ENCODE measurements at regions not wholly inside any gene's neighbourhood (a gene's known extent, or its start where the extent isn't known, plus 50 kb on each side); places are given as distances from the start of the nearest gene placed in this dataset.

DNA sequence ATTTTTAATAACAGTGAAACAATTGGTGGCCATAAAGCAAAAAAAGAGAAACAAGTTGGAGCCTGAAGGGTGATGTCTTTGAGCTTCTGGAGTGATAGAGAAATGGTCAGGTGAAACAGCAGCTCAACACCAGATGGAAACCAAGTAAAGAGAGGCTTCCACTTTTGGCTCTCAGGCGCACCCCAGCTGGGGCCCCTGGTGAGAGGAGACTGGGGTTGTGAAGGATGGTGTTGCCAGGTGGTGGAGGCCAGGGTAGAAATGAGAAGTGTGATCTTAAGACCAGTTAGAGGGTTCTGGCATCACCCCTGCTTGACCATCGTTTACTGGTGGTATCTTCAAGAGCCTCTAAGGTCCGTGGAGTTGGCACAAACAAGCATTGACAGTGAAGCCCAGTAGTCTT is 126.0 kb upstream of the AKIRIN2 start:
- no peak for DNase-seq (ENCODE audit: low read depth)
- no peak overlapping the region for H3K4me3 ChIP-seq (ENCODE audit: low read depth, low read length)
- no peak for TF ChIP-seq CTCF (IDR thresholded peaks at IDR 0.05; ENCODE audit: insufficient read depth, low read length)

- H3K4me3 ChIP-seq (ENCODE audit: low read depth, low read length), result no peak overlapping the region
- no peak for TF ChIP-seq CTCF (IDR thresholded peaks at IDR 0.05; ENCODE audit: insufficient read depth, low read length)
- DNase-seq (ENCODE audit: low read depth), result no peak
These were observed 125.3 kb upstream of the AKIRIN2 start for GRCh38 chr6:87827346-87827745.

GRCh38 chr6:87826424-87826823 is 124.4 kb upstream of the AKIRIN2 start:
- H3K4me3 ChIP-seq (ENCODE audit: low read depth, low read length), result no peak overlapping the region
- no peak for TF ChIP-seq CTCF (IDR thresholded peaks at IDR 0.05; ENCODE audit: insufficient read depth, low read length)
- no peak for DNase-seq (ENCODE audit: low read depth)

DNA sequence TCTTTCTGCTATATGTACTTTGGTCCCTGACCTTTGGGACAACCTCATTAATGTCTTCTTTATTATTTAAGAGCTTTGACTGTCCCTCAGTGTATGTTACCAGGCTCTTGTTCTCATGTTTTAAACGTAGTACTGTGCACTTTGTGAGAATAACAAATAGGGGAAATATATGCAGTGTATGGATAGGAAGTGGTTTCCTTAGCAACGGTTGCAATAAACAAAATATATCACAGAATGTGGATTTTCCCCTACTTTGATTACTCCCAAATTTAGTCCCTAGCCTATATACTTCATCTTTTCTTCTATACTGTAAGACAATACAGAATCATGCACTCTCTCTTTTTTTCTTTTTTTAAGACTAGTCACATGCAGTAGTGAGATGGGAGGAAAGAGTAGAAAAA is 123.8 kb upstream of the AKIRIN2 start:
- no peak overlapping the region for H3K4me3 ChIP-seq (ENCODE audit: low read depth, low read length)
- no peak for DNase-seq (ENCODE audit: low read depth)
- no peak for TF ChIP-seq CTCF (IDR thresholded peaks at IDR 0.05; ENCODE audit: insufficient read depth, low read length)

GRCh38 chr6:87824958-87825491 is 123.0 kb upstream of the AKIRIN2 start:
- TF ChIP-seq CTCF (IDR thresholded peaks at IDR 0.05; ENCODE audit: insufficient read depth, low read length), result no peak
- DNase-seq (ENCODE audit: low read depth), result no peak
- H3K4me3 ChIP-seq (ENCODE audit: low read depth, low read length), result no peak overlapping the region

- DNase-seq (ENCODE audit: low read depth), result no peak
- no peak overlapping the region for H3K4me3 ChIP-seq (ENCODE audit: low read depth, low read length)
- TF ChIP-seq CTCF (IDR thresholded peaks at IDR 0.05; ENCODE audit: insufficient read depth, low read length), result no peak
These were observed 120.0 kb upstream of the AKIRIN2 start for GRCh38 chr6:87822011-87822410.

- no peak overlapping the region for H3K4me3 ChIP-seq (ENCODE audit: low read depth, low read length)
- TF ChIP-seq CTCF (IDR thresholded peaks at IDR 0.05; ENCODE audit: insufficient read depth, low read length), result no peak
- no peak for DNase-seq (ENCODE audit: low read depth)
These were observed 118.4 kb upstream of the AKIRIN2 start for GRCh38 chr6:87820343-87820984.
